Prostate gland (tissue), 2 donors: ENCODE measurements at regions not wholly inside any gene's neighbourhood (a gene's known extent, or its start where the extent isn't known, plus 50 kb on each side); places are given as distances from the start of the nearest gene placed in this dataset.

ENCODE experiments used
- DNase-seq: peaks from one replicate; pipeline ENCODE4 v3.0.0-alpha.2; 2019; ENCODE audit warnings: low spot score
- H3K27ac ChIP-seq, 2 donors: fragments of 200-600 bp; sonication (generic); 2 replicates each; pipeline ENCODE4 v1.5.1; 2017 to 2019
- H3K27me3 ChIP-seq: fragments of 200-600 bp; sonication (generic); replicated peaks from 2 replicates; pipeline ENCODE4 v1.5.1; 2019; ENCODE audit not compliant: insufficient read depth
- H3K36me3 ChIP-seq, 2 donors: fragments of 200-600 bp; sonication (generic); 1 replicate in 1 of 2; 2 replicates in 1 of 2; pipeline versions ENCODE4 v1.5.1 to v1.8.1; 2017 to 2019
- H3K4me1 ChIP-seq: fragments of 200-600 bp; sonication (generic); replicated peaks from 2 replicates; pipeline ENCODE4 v1.5.1; 2019
- H3K4me3 ChIP-seq, 2 donors: fragments of 200-600 bp; sonication (generic); 2 replicates each; pipeline ENCODE4 v1.5.1; 2017 to 2019
- H3K9me3 ChIP-seq: fragments of 200-600 bp; sonication (generic); 2 replicates; pipeline ENCODE4 v1.5.1; 2017
- POLR2A ChIP-seq: fragments of 450-650 bp; IDR thresholded peaks from one replicate; pipeline ENCODE4 v1.6.1; 2016; ENCODE audit warnings: antibody characterized with exemption, mild to moderate bottlenecking
- POLR2AphosphoS5 ChIP-seq: sonication (generic); formaldehyde crosslinking; IDR thresholded peaks from one replicate; pipeline ENCODE4 v1.6.1; 2017; ENCODE audit warnings: antibody characterized with exemption
- WGBS: methylation state at CpG from one replicate; pipeline ENCODE4 v1.1.5; 2018; 5-methylcytosine and 5-hydroxymethylcytosine counted together
- intact Hi-C: fragments of 100-400 bp; cut with DNase I; formaldehyde crosslinking; loops from one replicate; pipeline ENCODE4 v1.14.2; 2022
- TF ChIP-seq, protein P1 (sequence below), 4 experiments: fragments of 200-600 bp in 2 of 4; fragments of 450-650 bp in 2 of 4; sonication (generic) in 2 of 4; IDR thresholded peaks; 1 replicate in 3 of 4; 2 replicates in 1 of 4; pipeline ENCODE4 v1.5.1; 2016 to 2019; ENCODE audit warnings: antibody characterized with exemption in 4 of 4, mild to moderate bottlenecking in 2 of 4, moderate library complexity in 2 of 4

DNA sequence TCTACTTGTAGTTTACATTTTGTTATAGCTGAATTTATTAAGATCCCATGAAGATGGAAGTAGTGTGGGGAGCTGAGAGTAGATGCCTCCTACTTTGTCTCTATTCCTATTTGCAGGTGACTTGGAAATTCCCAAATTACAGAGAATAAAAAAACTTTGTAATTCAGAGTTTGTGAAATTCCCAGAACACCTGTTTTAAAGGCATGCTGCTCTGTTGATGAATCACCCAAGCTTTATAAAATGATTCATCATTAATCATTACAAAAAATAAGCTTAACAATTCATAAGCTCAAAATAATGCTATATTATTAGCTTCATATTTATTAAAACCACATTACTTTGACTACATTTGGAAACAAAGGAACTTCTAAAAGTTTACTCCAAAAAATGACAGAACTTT, 856.3 kb downstream of the RPA4 start:
- H3K27ac ChIP-seq, result no peak overlapping the region
- DNase-seq, result no peak
- intact Hi-C loops, result no loop called here
- no peak overlapping the region for H3K4me3 ChIP-seq
- H3K27me3 ChIP-seq, result no peaks in the 10 kb centered on the region
- H3K9me3 ChIP-seq, result no peaks in the 10 kb centered on the region
- TF ChIP-seq, protein P1, sequence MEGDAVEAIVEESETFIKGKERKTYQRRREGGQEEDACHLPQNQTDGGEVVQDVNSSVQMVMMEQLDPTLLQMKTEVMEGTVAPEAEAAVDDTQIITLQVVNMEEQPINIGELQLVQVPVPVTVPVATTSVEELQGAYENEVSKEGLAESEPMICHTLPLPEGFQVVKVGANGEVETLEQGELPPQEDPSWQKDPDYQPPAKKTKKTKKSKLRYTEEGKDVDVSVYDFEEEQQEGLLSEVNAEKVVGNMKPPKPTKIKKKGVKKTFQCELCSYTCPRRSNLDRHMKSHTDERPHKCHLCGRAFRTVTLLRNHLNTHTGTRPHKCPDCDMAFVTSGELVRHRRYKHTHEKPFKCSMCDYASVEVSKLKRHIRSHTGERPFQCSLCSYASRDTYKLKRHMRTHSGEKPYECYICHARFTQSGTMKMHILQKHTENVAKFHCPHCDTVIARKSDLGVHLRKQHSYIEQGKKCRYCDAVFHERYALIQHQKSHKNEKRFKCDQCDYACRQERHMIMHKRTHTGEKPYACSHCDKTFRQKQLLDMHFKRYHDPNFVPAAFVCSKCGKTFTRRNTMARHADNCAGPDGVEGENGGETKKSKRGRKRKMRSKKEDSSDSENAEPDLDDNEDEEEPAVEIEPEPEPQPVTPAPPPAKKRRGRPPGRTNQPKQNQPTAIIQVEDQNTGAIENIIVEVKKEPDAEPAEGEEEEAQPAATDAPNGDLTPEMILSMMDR (IDR thresholded peaks at IDR 0.05), result no peak
- TF ChIP-seq POLR2AphosphoS5, result no peak
- no peak for TF ChIP-seq POLR2A
- no peaks in the 10 kb centered on the region for H3K36me3 ChIP-seq
- no peaks in the 10 kb centered on the region for H3K4me1 ChIP-seq

DNA sequence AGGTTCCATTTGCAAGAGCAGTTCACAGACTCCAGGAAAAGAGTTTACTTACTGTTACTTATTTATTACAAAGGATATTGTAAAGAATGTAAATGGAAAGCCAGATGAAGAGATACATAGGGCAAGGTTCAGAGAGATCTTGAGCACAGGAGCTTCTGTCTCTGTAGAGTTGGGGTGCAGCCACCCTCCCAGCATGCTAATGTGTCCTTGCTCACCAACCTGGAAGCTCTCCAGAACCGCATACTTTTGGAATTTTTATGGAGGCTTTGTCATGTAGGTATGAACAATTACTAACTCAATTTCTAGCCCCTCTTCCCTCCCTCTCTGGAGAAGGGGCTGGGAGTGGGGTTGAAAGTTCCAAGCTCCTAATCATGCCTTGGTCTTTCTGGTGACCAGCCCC, 857.2 kb downstream of the RPA4 start:
- no peaks in the 10 kb centered on the region for H3K4me1 ChIP-seq
- H3K9me3 ChIP-seq, result no peaks in the 10 kb centered on the region
- H3K36me3 ChIP-seq, result no peaks in the 10 kb centered on the region
- H3K4me3 ChIP-seq, result no peak overlapping the region
- no peaks in the 10 kb centered on the region for H3K27me3 ChIP-seq
- TF ChIP-seq, protein P1 (IDR thresholded peaks at IDR 0.05), result no peak
- TF ChIP-seq POLR2A (no peak), POLR2AphosphoS5 (no peak)
- no peak for DNase-seq
- WGBS, result 11% methylated on average over 1 of the region's 1 CpG
- no peak overlapping the region for H3K27ac ChIP-seq
- intact Hi-C loops, result no loop called here

DNA sequence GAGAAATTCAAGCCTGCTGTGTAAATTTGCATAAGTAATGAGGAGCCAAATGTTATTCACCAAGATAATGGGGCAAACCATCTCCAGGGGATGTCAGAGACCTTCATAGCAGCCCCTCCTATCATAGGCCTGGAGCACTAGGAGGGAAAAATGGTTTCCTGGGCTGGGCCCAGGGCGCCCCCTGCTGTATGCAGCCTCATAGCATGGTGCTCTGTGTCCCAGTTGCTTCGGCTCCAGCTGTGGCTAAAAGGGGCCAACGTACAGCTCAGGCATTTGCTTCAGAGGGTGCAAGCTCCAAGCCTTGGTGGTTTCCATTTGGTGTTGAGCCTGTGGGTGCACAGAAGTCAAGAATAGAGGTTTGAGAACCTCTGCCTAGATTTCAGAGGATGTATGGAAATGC, 859.3 kb downstream of the RPA4 start:
- H3K4me3 ChIP-seq, result no peak overlapping the region
- intact Hi-C loops, result no loop called here
- TF ChIP-seq POLR2A (no peak), POLR2AphosphoS5 (no peak)
- TF ChIP-seq, protein P1 (IDR thresholded peaks at IDR 0.05), result no peak
- no peaks in the 10 kb centered on the region for H3K36me3 ChIP-seq
- WGBS, result 100% methylated on average over 1 of the region's 3 CpGs
- no peaks in the 10 kb centered on the region for H3K27me3 ChIP-seq
- no peak for DNase-seq
- no peak overlapping the region for H3K27ac ChIP-seq
- no peaks in the 10 kb centered on the region for H3K4me1 ChIP-seq
- H3K9me3 ChIP-seq, result no peaks in the 10 kb centered on the region

DNA sequence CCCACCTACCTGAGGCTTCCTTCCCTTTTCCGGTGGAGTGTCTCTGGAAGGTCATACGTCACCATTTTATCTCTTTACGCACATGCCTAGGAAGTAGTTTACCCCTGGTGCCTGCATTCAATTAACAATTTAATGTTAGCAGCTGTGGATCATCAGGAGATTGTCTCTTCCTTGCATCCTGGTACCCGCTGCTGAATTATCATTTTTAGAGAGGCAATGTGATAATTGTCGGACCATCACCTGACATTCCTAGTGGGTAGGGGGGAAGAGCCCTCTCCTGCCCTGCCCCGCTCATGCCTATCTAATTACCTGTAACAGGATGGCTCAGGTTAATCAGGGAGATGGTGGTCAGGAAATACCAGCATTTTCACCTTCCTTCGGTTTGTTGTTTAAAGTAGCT, 863.6 kb downstream of the RPA4 start:
- Histone ChIP-seq H3K27ac (no peak overlapping the region), H3K36me3 (no peaks in the 10 kb centered on the region), H3K4me3 (no peak overlapping the region), H3K27me3 (no peaks in the 10 kb centered on the region), H3K9me3 (no peaks in the 10 kb centered on the region), H3K4me1 (no peaks in the 10 kb centered on the region)
- intact Hi-C loops, result no loop called here
- 68% methylated on average over 7 of the region's 7 CpGs for WGBS
- TF ChIP-seq, protein P1 (IDR thresholded peaks at IDR 0.05), result no peak
- no peak for TF ChIP-seq POLR2A
- no peak for TF ChIP-seq POLR2AphosphoS5
- no peak for DNase-seq

DNA sequence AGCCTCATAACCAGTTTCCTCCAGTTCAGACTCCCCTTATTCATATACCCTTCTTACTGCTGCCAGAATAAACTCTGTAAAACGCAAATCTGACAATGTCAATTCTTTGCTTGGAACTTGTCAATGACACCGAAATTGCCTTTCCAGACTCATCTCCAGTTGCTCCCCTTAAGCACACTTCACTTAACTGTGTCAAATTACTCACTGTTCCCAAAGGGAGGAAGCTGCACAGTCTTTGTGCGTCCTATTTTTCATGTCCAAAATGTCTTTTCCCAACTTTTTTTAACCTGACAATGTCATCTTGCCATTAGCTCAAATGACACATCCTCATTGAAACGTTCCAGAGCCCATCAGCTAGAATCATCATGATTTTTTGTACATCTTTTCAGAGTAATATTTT, 867.3 kb downstream of the RPA4 start:
- TF ChIP-seq POLR2AphosphoS5 (no peak), POLR2A (no peak)
- TF ChIP-seq, protein P1 (IDR thresholded peaks at IDR 0.05), result no peak
- no peaks in the 10 kb centered on the region for H3K9me3 ChIP-seq
- no peaks in the 10 kb centered on the region for H3K36me3 ChIP-seq
- WGBS, result 66% methylated on average over 4 of the region's 4 CpGs
- H3K4me1 ChIP-seq, result no peaks in the 10 kb centered on the region
- no peak overlapping the region for H3K4me3 ChIP-seq
- intact Hi-C loops, result no loop called here
- H3K27me3 ChIP-seq, result no peaks in the 10 kb centered on the region
- no peak for DNase-seq
- no peak overlapping the region for H3K27ac ChIP-seq
